ENCODE measurements at regions not wholly inside any gene's neighbourhood (a gene's known extent, or its start where the extent isn't known, plus 50 kb on each side); places are given as distances from the start of the nearest gene placed in this dataset.

GRCh38 chr15:35686347-35686746 is 140.4 kb upstream of the DPH6 start:
- ChIA-PET POLR2A (no interaction called here), CTCF (no interaction called here)
- H3K9me3 Mint-ChIP-seq (ENCODE audit: insufficient read depth) = no peaks in the 10 kb centered on the region
- no peaks in the 10 kb centered on the region for H3K4me1 Mint-ChIP-seq
- intact Hi-C loops (cut with micrococcal nuclease) = no loop called here
- no peak overlapping the region for H3K9ac ChIP-seq (ENCODE audit: low read length)
- WGBS (ENCODE audit: insufficient coverage) = no CpG with 5 or more reads among the region's 1 CpG
- H3K79me2 ChIP-seq (ENCODE audit: control insufficient read depth, insufficient read depth, low read length) = no peaks in the 10 kb centered on the region
- no peak overlapping the region for H3K4me2 ChIP-seq (replicated peaks; ENCODE audit: low read depth, low read length, poor library complexity, severe bottlenecking)
- no peak overlapping the region for H3K4me3 ChIP-seq (ENCODE audit: control extremely low read depth in 1 of 5, extremely low read depth in 1 of 5, insufficient read depth in 1 of 5, low read depth in 2 of 5, low read length in 4 of 5)
- TF ChIP-seq EZH2 (IDR thresholded peaks at IDR 0.05; ENCODE audit: borderline replicate concordance, insufficient read depth, low read depth, low read length, poor library complexity, severe bottlenecking) = no peak
- TF ChIP-seq, protein P1, sequence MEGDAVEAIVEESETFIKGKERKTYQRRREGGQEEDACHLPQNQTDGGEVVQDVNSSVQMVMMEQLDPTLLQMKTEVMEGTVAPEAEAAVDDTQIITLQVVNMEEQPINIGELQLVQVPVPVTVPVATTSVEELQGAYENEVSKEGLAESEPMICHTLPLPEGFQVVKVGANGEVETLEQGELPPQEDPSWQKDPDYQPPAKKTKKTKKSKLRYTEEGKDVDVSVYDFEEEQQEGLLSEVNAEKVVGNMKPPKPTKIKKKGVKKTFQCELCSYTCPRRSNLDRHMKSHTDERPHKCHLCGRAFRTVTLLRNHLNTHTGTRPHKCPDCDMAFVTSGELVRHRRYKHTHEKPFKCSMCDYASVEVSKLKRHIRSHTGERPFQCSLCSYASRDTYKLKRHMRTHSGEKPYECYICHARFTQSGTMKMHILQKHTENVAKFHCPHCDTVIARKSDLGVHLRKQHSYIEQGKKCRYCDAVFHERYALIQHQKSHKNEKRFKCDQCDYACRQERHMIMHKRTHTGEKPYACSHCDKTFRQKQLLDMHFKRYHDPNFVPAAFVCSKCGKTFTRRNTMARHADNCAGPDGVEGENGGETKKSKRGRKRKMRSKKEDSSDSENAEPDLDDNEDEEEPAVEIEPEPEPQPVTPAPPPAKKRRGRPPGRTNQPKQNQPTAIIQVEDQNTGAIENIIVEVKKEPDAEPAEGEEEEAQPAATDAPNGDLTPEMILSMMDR (IDR thresholded peaks at IDR 0.05) = no peak
- no peaks in the 10 kb centered on the region for H3K27me3 ChIP-seq (replicated peaks in 1 of 4; ENCODE audit: control extremely low read depth in 1 of 4, control insufficient read depth in 3 of 4, insufficient read depth in 4 of 4, low read length in 3 of 4)
- H3K27me3 Mint-ChIP-seq = peaks cover 16% of the 10 kb centered on the region
- H3K27ac ChIP-seq (ENCODE audit: low read length in 2 of 2) = no peak overlapping the region
- H3K36me3 ChIP-seq (replicated peaks in 1 of 2; ENCODE audit: control extremely low read depth in 1 of 2, control insufficient read depth in 1 of 2, extremely low read depth in 1 of 2, insufficient read depth in 2 of 2, low read length in 1 of 2) = no peaks in the 10 kb centered on the region
- no peaks in the 10 kb centered on the region for H3K4me1 ChIP-seq (ENCODE audit: control insufficient read depth in 2 of 2, insufficient read depth in 2 of 2, low read length in 2 of 2)
- H3K4me3 Mint-ChIP-seq = no peak overlapping the region
- no peak for DNase-seq
- no peaks in the 10 kb centered on the region for H4K20me1 ChIP-seq (ENCODE audit: control insufficient read depth, insufficient read depth, low read length, poor library complexity, severe bottlenecking)
- no peak overlapping the region for H3K27ac Mint-ChIP-seq
- no peak for ATAC-seq (ENCODE audit: low read depth)
- H2AFZ ChIP-seq (ENCODE audit: insufficient read depth, low read depth, low read length, poor library complexity, severe bottlenecking) = no peak overlapping the region
- no peaks in the 10 kb centered on the region for H3K9me3 ChIP-seq (ENCODE audit: control extremely low read depth in 1 of 3, control insufficient read depth in 2 of 3, insufficient read depth in 1 of 3, low read length in 2 of 3)

DNA sequence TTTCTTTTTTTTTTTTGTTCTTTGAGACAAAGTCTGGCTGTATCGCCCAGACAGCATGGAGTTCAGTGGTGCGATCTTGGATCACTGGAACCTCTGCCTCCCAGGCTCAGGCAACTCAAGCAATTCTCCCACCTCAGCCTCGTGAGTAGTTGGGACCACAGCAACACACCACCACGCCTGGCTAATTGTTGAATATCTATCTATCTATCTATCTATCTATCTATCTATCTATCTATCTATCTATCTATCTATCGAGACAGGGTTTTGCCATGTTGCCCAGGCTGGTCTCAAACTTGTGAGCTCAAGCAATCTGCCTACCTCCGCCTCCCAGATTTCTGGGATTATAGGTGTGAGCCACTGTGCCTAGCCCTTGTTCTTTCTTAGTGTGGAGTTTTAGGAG is 143.3 kb upstream of the DPH6 start:
- H3K27me3 Mint-ChIP-seq = peaks cover 16% of the 10 kb centered on the region
- CTCF ChIA-PET = no interaction called here
- H3K27ac Mint-ChIP-seq = no peak overlapping the region
- no peak overlapping the region for H3K9ac ChIP-seq (ENCODE audit: low read length)
- H3K79me2 ChIP-seq (ENCODE audit: control insufficient read depth, insufficient read depth, low read length) = no peaks in the 10 kb centered on the region
- no peaks in the 10 kb centered on the region for H3K9me3 Mint-ChIP-seq (ENCODE audit: insufficient read depth)
- no peaks in the 10 kb centered on the region for H3K4me1 ChIP-seq (ENCODE audit: control insufficient read depth in 2 of 2, insufficient read depth in 2 of 2, low read length in 2 of 2)
- no peaks in the 10 kb centered on the region for H4K20me1 ChIP-seq (ENCODE audit: control insufficient read depth, insufficient read depth, low read length, poor library complexity, severe bottlenecking)
- H3K4me3 ChIP-seq (ENCODE audit: control extremely low read depth in 1 of 5, extremely low read depth in 1 of 5, insufficient read depth in 1 of 5, low read depth in 2 of 5, low read length in 4 of 5) = no peak overlapping the region
- DNase-seq (no peak), ATAC-seq (ENCODE audit: low read depth) (no peak)
- no peak for TF ChIP-seq EZH2 (IDR thresholded peaks at IDR 0.05; ENCODE audit: borderline replicate concordance, insufficient read depth, low read depth, low read length, poor library complexity, severe bottlenecking)
- TF ChIP-seq, protein P1 (IDR thresholded peaks at IDR 0.05) = no peak
- no peak overlapping the region for H3K27ac ChIP-seq (ENCODE audit: low read length in 2 of 2)
- WGBS (ENCODE audit: insufficient coverage) = no CpG with 5 or more reads among the region's 6 CpGs
- H3K36me3 ChIP-seq (replicated peaks in 1 of 2; ENCODE audit: control extremely low read depth in 1 of 2, control insufficient read depth in 1 of 2, extremely low read depth in 1 of 2, insufficient read depth in 2 of 2, low read length in 1 of 2) = no peaks in the 10 kb centered on the region
- POLR2A ChIA-PET = no interaction called here
- H3K4me3 Mint-ChIP-seq = no peak overlapping the region
- H3K27me3 ChIP-seq (replicated peaks in 1 of 4; ENCODE audit: control extremely low read depth in 1 of 4, control insufficient read depth in 3 of 4, insufficient read depth in 4 of 4, low read length in 3 of 4) = no peaks in the 10 kb centered on the region
- no peaks in the 10 kb centered on the region for H3K9me3 ChIP-seq (ENCODE audit: control extremely low read depth in 1 of 3, control insufficient read depth in 2 of 3, insufficient read depth in 1 of 3, low read length in 2 of 3)
- H3K4me1 Mint-ChIP-seq = no peaks in the 10 kb centered on the region
- H3K4me2 ChIP-seq (replicated peaks; ENCODE audit: low read depth, low read length, poor library complexity, severe bottlenecking) = no peak overlapping the region
- intact Hi-C loops (cut with micrococcal nuclease) = no loop called here
- no peak overlapping the region for H2AFZ ChIP-seq (ENCODE audit: insufficient read depth, low read depth, low read length, poor library complexity, severe bottlenecking)
